ENCODE measurements at regions not wholly inside any gene's neighbourhood (a gene's known extent, or its start where the extent isn't known, plus 50 kb on each side); places are given as distances from the start of the nearest gene placed in this dataset.

DNA sequence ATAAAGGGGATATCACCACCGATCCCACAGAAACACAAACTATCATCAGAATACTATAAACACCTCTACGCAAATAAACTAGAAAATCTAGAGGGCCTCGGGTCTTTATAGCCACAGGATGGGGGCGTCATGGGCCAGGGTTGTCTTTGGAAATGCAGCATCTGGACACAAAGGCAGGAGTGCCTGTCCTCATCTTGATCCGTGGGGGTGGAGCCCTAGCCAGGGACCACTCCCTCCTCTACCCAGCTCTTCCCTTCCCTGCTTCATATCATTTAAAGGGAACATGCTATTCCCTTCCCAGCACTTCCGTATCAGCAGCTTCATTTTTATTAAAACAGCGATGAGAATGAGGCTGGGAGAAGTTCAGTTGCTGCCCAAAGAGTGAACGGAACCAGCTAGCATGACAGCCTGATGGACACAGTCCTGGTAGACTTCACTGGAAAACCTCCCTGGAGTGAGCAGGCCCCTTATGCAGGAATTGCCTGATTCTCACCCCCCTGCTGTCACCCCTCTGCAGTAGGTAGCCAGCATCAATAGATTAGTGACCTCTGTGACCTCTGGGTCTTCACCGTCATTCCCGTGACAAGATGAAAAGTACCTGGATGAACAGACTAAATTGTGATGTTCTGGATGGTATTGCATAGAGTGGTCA lies 251.4 kb upstream of the RGS6 start:
- TF ChIP-seq POLR2A (IDR thresholded peaks at IDR 0.05): no peak
- TF ChIP-seq, protein P1, sequence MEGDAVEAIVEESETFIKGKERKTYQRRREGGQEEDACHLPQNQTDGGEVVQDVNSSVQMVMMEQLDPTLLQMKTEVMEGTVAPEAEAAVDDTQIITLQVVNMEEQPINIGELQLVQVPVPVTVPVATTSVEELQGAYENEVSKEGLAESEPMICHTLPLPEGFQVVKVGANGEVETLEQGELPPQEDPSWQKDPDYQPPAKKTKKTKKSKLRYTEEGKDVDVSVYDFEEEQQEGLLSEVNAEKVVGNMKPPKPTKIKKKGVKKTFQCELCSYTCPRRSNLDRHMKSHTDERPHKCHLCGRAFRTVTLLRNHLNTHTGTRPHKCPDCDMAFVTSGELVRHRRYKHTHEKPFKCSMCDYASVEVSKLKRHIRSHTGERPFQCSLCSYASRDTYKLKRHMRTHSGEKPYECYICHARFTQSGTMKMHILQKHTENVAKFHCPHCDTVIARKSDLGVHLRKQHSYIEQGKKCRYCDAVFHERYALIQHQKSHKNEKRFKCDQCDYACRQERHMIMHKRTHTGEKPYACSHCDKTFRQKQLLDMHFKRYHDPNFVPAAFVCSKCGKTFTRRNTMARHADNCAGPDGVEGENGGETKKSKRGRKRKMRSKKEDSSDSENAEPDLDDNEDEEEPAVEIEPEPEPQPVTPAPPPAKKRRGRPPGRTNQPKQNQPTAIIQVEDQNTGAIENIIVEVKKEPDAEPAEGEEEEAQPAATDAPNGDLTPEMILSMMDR (IDR thresholded peaks at IDR 0.05): no peak

All from body of pancreas (tissue), 4 donors.